ENCODE measurements at regions not wholly inside any gene's neighbourhood (a gene's known extent, or its start where the extent isn't known, plus 50 kb on each side); places are given as distances from the start of the nearest gene placed in this dataset.

GRCh38 chr12:132433641-132434395 lies 56.1 kb upstream of the FBRSL1 start:
- Mint-ChIP-seq H3K9me3 (peaks cover 16% of the 10 kb centered on the region), H3K36me3 (no peaks in the 10 kb centered on the region), H3K4me3 (peak overlapping the region; percentile 57), H3K27me3 (ENCODE audit: insufficient read depth, low read depth) (peaks cover 35% of the 10 kb centered on the region), H3K4me1 (peaks cover 42% of the 10 kb centered on the region), H3K27ac (peak overlapping the region; percentile 89)
- H3K9ac ChIP-seq, result no peak overlapping the region
- H3K4me1 ChIP-seq, result peaks cover 39% of the 10 kb centered on the region
- H2AFZ ChIP-seq (replicated peaks), result no peak overlapping the region
- no peaks in the 10 kb centered on the region for H3K79me2 ChIP-seq (ENCODE audit: low read depth)
- no peak overlapping the region for H3K4me3 ChIP-seq
- H3K27ac ChIP-seq, result no peak overlapping the region
- H3K4me2 ChIP-seq, result no peak overlapping the region
- H3K36me3 ChIP-seq, result no peaks in the 10 kb centered on the region
- H3K9me3 ChIP-seq (ENCODE audit: low read depth), result no peaks in the 10 kb centered on the region
- TF ChIP-seq CTCF (IDR thresholded peaks at IDR 0.05) (no peak), EZH2 (IDR thresholded peaks at IDR 0.05) (no peak), EZH2phosphoT487 (IDR thresholded peaks at IDR 0.05) (no peak)
- peaks cover 30% of the 10 kb centered on the region for H3F3A ChIP-seq (ENCODE audit: low read depth)
- DNase-seq (ENCODE audit: low spot score), result no peak
- no peaks in the 10 kb centered on the region for H4K20me1 ChIP-seq (ENCODE audit: low read depth)
- peaks cover 56% of the 10 kb centered on the region for H3K27me3 ChIP-seq

GRCh38 chr12:132432721-132433577 lies 57.0 kb upstream of the FBRSL1 start:
- H3K4me3 ChIP-seq, result no peak overlapping the region
- Mint-ChIP-seq H3K27ac (peak overlapping the region; percentile 89), H3K36me3 (no peaks in the 10 kb centered on the region), H3K4me3 (peak overlapping the region; percentile 57), H3K4me1 (peaks cover 47% of the 10 kb centered on the region), H3K9me3 (peaks cover 16% of the 10 kb centered on the region), H3K27me3 (ENCODE audit: insufficient read depth, low read depth) (peaks cover 40% of the 10 kb centered on the region)
- no peak for DNase-seq (ENCODE audit: low spot score)
- H3K27me3 ChIP-seq, result peaks cover 57% of the 10 kb centered on the region
- H3K9me3 ChIP-seq (ENCODE audit: low read depth), result no peaks in the 10 kb centered on the region
- H3K4me1 ChIP-seq, result peaks cover 47% of the 10 kb centered on the region
- no peaks in the 10 kb centered on the region for H4K20me1 ChIP-seq (ENCODE audit: low read depth)
- no peak for TF ChIP-seq EZH2phosphoT487 (IDR thresholded peaks at IDR 0.05)
- no peak for TF ChIP-seq EZH2 (IDR thresholded peaks at IDR 0.05)
- no peak for TF ChIP-seq CTCF (IDR thresholded peaks at IDR 0.05)
- no peaks in the 10 kb centered on the region for H3K79me2 ChIP-seq (ENCODE audit: low read depth)
- H2AFZ ChIP-seq (replicated peaks), result no peak overlapping the region
- H3F3A ChIP-seq (ENCODE audit: low read depth), result peaks cover 39% of the 10 kb centered on the region
- H3K9ac ChIP-seq, result no peak overlapping the region
- no peaks in the 10 kb centered on the region for H3K36me3 ChIP-seq
- H3K4me2 ChIP-seq, result peak overlapping the region; percentile 50
- H3K27ac ChIP-seq, result no peak overlapping the region

- Histone ChIP-seq H3K4me2 (peak overlapping the region; percentile 50), H3K9ac (no peak overlapping the region), H3K27me3 (peaks cover 55% of the 10 kb centered on the region), H3K27ac (no peak overlapping the region), H2AFZ (replicated peaks) (no peak overlapping the region), H3K4me3 (no peak overlapping the region), H3K4me1 (peaks cover 53% of the 10 kb centered on the region), H3K9me3 (ENCODE audit: low read depth) (no peaks in the 10 kb centered on the region), H3K36me3 (no peaks in the 10 kb centered on the region), H4K20me1 (ENCODE audit: low read depth) (no peaks in the 10 kb centered on the region), H3F3A (ENCODE audit: low read depth) (peaks cover 45% of the 10 kb centered on the region), H3K79me2 (ENCODE audit: low read depth) (no peaks in the 10 kb centered on the region)
- no peak for TF ChIP-seq EZH2 (IDR thresholded peaks at IDR 0.05)
- TF ChIP-seq EZH2phosphoT487 (IDR thresholded peaks at IDR 0.05), result no peak
- Mint-ChIP-seq H3K9me3 (peaks cover 16% of the 10 kb centered on the region), H3K4me3 (peak overlapping the region; percentile 48), H3K36me3 (no peaks in the 10 kb centered on the region), H3K27me3 (ENCODE audit: insufficient read depth, low read depth) (peaks cover 47% of the 10 kb centered on the region), H3K4me1 (peaks cover 52% of the 10 kb centered on the region), H3K27ac (no peak overlapping the region)
- DNase-seq (ENCODE audit: low spot score), result no peak
Observed at GRCh38 chr12:132432126-132432705, 57.7 kb upstream of the FBRSL1 start.
